ENCODE measurements at regions not wholly inside any gene's neighbourhood (a gene's known extent, or its start where the extent isn't known, plus 50 kb on each side); places are given as distances from the start of the nearest gene placed in this dataset.

- Mint-ChIP-seq H3K4me1 (ENCODE audit: low read depth, unreplicated experiment) (no peaks in the 10 kb centered on the region), H3K36me3 (ENCODE audit: insufficient read depth, unreplicated experiment) (no peaks in the 10 kb centered on the region), H3K4me3 (ENCODE audit: low read depth, unreplicated experiment) (no peak overlapping the region), H3K27ac (ENCODE audit: unreplicated experiment) (no peak overlapping the region), H3K9me3 (ENCODE audit: low read depth, unreplicated experiment) (no peaks in the 10 kb centered on the region), H3K27me3 (ENCODE audit: unreplicated experiment) (peaks cover 97% of the 10 kb centered on the region)
- DNase-seq: no peak
- no TSS peak for BruUV-seq (replicated peaks)
- TF ChIP-seq, protein P1, sequence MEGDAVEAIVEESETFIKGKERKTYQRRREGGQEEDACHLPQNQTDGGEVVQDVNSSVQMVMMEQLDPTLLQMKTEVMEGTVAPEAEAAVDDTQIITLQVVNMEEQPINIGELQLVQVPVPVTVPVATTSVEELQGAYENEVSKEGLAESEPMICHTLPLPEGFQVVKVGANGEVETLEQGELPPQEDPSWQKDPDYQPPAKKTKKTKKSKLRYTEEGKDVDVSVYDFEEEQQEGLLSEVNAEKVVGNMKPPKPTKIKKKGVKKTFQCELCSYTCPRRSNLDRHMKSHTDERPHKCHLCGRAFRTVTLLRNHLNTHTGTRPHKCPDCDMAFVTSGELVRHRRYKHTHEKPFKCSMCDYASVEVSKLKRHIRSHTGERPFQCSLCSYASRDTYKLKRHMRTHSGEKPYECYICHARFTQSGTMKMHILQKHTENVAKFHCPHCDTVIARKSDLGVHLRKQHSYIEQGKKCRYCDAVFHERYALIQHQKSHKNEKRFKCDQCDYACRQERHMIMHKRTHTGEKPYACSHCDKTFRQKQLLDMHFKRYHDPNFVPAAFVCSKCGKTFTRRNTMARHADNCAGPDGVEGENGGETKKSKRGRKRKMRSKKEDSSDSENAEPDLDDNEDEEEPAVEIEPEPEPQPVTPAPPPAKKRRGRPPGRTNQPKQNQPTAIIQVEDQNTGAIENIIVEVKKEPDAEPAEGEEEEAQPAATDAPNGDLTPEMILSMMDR (IDR thresholded peaks at IDR 0.05; ENCODE audit: unreplicated experiment): no peak
- CTCF ChIA-PET: no interaction called here
- intact Hi-C loops (cut with micrococcal nuclease; ENCODE audit: unreplicated experiment): no loop called here
Observed at GRCh38 chr12:113561068-113561780, 89.6 kb upstream of the LHX5 start.

DNA sequence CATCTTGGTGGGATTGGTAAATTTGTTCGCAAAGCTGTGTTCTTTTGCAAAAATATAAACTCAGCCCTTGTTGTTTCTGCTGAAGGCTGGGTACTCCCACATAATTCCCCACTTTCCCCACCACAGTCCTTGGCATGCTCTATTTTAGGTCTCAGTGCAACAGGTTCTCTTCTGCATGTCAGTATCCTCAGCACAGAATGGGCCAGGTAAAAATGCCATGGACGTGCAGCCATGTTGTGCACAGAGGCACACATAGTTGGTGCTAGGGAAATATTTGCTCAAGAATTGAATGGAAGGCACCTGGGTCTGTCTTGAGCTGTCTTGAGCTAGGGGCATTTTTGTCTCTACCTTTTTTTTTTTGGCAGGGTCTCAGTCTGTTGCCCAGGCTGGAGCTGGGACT, 87.8 kb upstream of the LHX5 start:
- TF ChIP-seq, protein P1 (IDR thresholded peaks at IDR 0.05; ENCODE audit: unreplicated experiment): no peak
- intact Hi-C loops (cut with micrococcal nuclease; ENCODE audit: unreplicated experiment): no loop called here
- H3K27ac Mint-ChIP-seq (ENCODE audit: unreplicated experiment): no peak overlapping the region
- H3K36me3 Mint-ChIP-seq (ENCODE audit: insufficient read depth, unreplicated experiment): no peaks in the 10 kb centered on the region
- no peaks in the 10 kb centered on the region for H3K9me3 Mint-ChIP-seq (ENCODE audit: low read depth, unreplicated experiment)
- H3K27me3 Mint-ChIP-seq (ENCODE audit: unreplicated experiment): peaks cover 97% of the 10 kb centered on the region
- no peak overlapping the region for H3K4me3 Mint-ChIP-seq (ENCODE audit: low read depth, unreplicated experiment)
- no peaks in the 10 kb centered on the region for H3K4me1 Mint-ChIP-seq (ENCODE audit: low read depth, unreplicated experiment)
- BruUV-seq (replicated peaks): no TSS peak
- CTCF ChIA-PET: no interaction called here
- no peak for DNase-seq

DNA sequence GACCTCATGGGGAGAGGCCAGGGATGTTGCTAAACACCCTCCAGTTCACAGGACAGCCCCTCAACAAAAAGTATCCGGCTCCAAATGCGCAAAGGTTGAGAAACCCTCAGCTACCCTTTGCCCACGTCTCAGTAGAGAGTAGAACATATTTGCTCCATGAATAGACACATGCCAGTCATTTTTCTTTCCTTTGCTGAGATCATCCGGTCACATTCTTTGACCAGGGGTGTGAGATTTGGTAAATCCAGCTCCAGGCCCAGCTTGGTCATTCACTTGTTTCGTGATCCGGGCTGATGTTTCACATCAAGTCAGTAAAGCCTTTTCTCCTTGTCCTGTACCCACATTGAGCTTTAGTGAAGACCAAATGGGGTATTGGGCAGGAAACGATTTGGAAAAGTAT, 83.6 kb upstream of the LHX5 start:
- intact Hi-C loops (cut with micrococcal nuclease; ENCODE audit: unreplicated experiment): no loop called here
- Mint-ChIP-seq H3K4me3 (ENCODE audit: low read depth, unreplicated experiment) (no peak overlapping the region), H3K36me3 (ENCODE audit: insufficient read depth, unreplicated experiment) (no peaks in the 10 kb centered on the region), H3K27me3 (ENCODE audit: unreplicated experiment) (peaks cover 96% of the 10 kb centered on the region), H3K4me1 (ENCODE audit: low read depth, unreplicated experiment) (no peaks in the 10 kb centered on the region), H3K9me3 (ENCODE audit: low read depth, unreplicated experiment) (no peaks in the 10 kb centered on the region), H3K27ac (ENCODE audit: unreplicated experiment) (no peak overlapping the region)
- no peak for DNase-seq
- TF ChIP-seq, protein P1 (IDR thresholded peaks at IDR 0.05; ENCODE audit: unreplicated experiment): no peak
- BruUV-seq (replicated peaks): no TSS peak
- CTCF ChIA-PET: no interaction called here

- no peak overlapping the region for H3K27ac Mint-ChIP-seq (ENCODE audit: unreplicated experiment)
- no peak for DNase-seq
- H3K27me3 Mint-ChIP-seq (ENCODE audit: unreplicated experiment): peaks cover 93% of the 10 kb centered on the region
- no peaks in the 10 kb centered on the region for H3K4me1 Mint-ChIP-seq (ENCODE audit: low read depth, unreplicated experiment)
- no TSS peak for BruUV-seq (replicated peaks)
- H3K9me3 Mint-ChIP-seq (ENCODE audit: low read depth, unreplicated experiment): no peaks in the 10 kb centered on the region
- intact Hi-C loops (cut with micrococcal nuclease; ENCODE audit: unreplicated experiment): no loop called here
- no peaks in the 10 kb centered on the region for H3K36me3 Mint-ChIP-seq (ENCODE audit: insufficient read depth, unreplicated experiment)
- TF ChIP-seq, protein P1 (IDR thresholded peaks at IDR 0.05; ENCODE audit: unreplicated experiment): no peak
- CTCF ChIA-PET: no interaction called here
- no peak overlapping the region for H3K4me3 Mint-ChIP-seq (ENCODE audit: low read depth, unreplicated experiment)
Observed at GRCh38 chr12:113552760-113553159, 81.1 kb upstream of the LHX5 start.

Data from Calu3 (cell line).